GM23338 (cell line): ENCODE measurements at regions not wholly inside any gene's neighbourhood (a gene's known extent, or its start where the extent isn't known, plus 50 kb on each side); places are given as distances from the start of the nearest gene placed in this dataset.

Source experiments
- CTCF ChIP-seq, 2 experiments: fragments of 200-600 bp in 1 of 2; sonication (generic) in 1 of 2; conservative IDR thresholded peaks; 2 replicates each; pipeline versions ENCODE4 v1.5.1 to v1.6.1; 2016 to 2017; ENCODE audit warnings: antibody characterized with exemption in 2 of 2, low read depth in 2 of 2, mild to moderate bottlenecking in 2 of 2, moderate library complexity in 1 of 2
- EZH2 ChIP-seq: fragments of 200-600 bp; sonication (generic); IDR thresholded peaks from one replicate; pipeline ENCODE4 v1.8.0; 2017; ENCODE audit warnings: antibody characterized with exemption, mild to moderate bottlenecking, low read depth; ENCODE audit not compliant: unreplicated experiment
- EZH2phosphoT487 ChIP-seq: fragments of 200-600 bp; sonication (generic); IDR thresholded peaks from one replicate; pipeline ENCODE4 v1.8.1; 2018; ENCODE audit warnings: antibody characterized with exemption; ENCODE audit not compliant: unreplicated experiment
- POLR2AphosphoS5 ChIP-seq: IDR thresholded peaks from 2 replicates; pipeline ENCODE4 v1.6.1; 2016; ENCODE audit warnings: antibody characterized with exemption, low read depth
- REST ChIP-seq: IDR thresholded peaks from one replicate; pipeline ENCODE4 v1.6.1; 2018; ENCODE audit warnings: antibody characterized with exemption; ENCODE audit not compliant: unreplicated experiment
- ZNF331 ChIP-seq: fragments of 250-450 bp; sonication (Bioruptor Pico); IDR thresholded peaks from 2 replicates; pipeline ENCODE4 v1.5.0; 2020; ENCODE audit warnings: low read depth, mild to moderate bottlenecking, moderate library complexity
- ZNF462 ChIP-seq: fragments of 250-450 bp; sonication (Bioruptor Pico); IDR thresholded peaks from 2 replicates; pipeline ENCODE4 v1.5.0; 2020; ENCODE audit warnings: mild to moderate bottlenecking, moderate library complexity

GRCh38 chr15:98174841-98175240, 214.3 kb downstream of the ARRDC4 start:
- TF ChIP-seq CTCF (conservative IDR thresholded peaks at IDR 0.05; ENCODE audit: low read depth in 2 of 2) (no peak), POLR2AphosphoS5 (no peak), ZNF331 (CRISPR knock-in tag) (no peak), EZH2 (no peak), REST (no peak), EZH2phosphoT487 (no peak), ZNF462 (CRISPR knock-in tag) (no peak)
